ENCODE measurements at regions not wholly inside any gene's neighbourhood (a gene's known extent, or its start where the extent isn't known, plus 50 kb on each side); places are given as distances from the start of the nearest gene placed in this dataset.

GRCh38 chr1:50329332-50329932 is 93.8 kb downstream of the DMRTA2 start:
- TF ChIP-seq CTCF (IDR thresholded peaks at IDR 0.05) (no peak), ZFX (IDR thresholded peaks at IDR 0.05; ENCODE audit: borderline replicate concordance) (no peak)
- no peak overlapping the region for H3K27ac ChIP-seq

- no peak overlapping the region for H3K27ac ChIP-seq
- TF ChIP-seq ZFX (IDR thresholded peaks at IDR 0.05; ENCODE audit: borderline replicate concordance) (no peak), CTCF (IDR thresholded peaks at IDR 0.05) (no peak)
Measured at GRCh38 chr1:50328552-50328951, 94.7 kb downstream of the DMRTA2 start.

- TF ChIP-seq CTCF (IDR thresholded peaks at IDR 0.05): no peak
- no peak for TF ChIP-seq ZFX (IDR thresholded peaks at IDR 0.05; ENCODE audit: borderline replicate concordance)
- no peak overlapping the region for H3K27ac ChIP-seq
Measured at GRCh38 chr1:50326026-50326425, 97.2 kb downstream of the DMRTA2 start.

- TF ChIP-seq CTCF (IDR thresholded peaks at IDR 0.05): no peak
- TF ChIP-seq ZFX (IDR thresholded peaks at IDR 0.05; ENCODE audit: borderline replicate concordance): no peak
- H3K27ac ChIP-seq: no peak overlapping the region
Measured at GRCh38 chr1:50322579-50322978, 100.7 kb downstream of the DMRTA2 start.

- no peak overlapping the region for H3K27ac ChIP-seq
- no peak for TF ChIP-seq CTCF (IDR thresholded peaks at IDR 0.05)
Measured at GRCh38 chr1:50318428-50318827, 104.8 kb downstream of the DMRTA2 start.

- H3K27ac ChIP-seq: no peak overlapping the region
- TF ChIP-seq CTCF (IDR thresholded peaks at IDR 0.05) (no peak), ZFX (IDR thresholded peaks at IDR 0.05; ENCODE audit: borderline replicate concordance) (no peak)
Measured at GRCh38 chr1:50308878-50309277, 114.4 kb downstream of the DMRTA2 start.

GRCh38 chr1:50305808-50306207 is 117.4 kb downstream of the DMRTA2 start:
- TF ChIP-seq CTCF (IDR thresholded peaks at IDR 0.05) (no peak), ZFX (IDR thresholded peaks at IDR 0.05; ENCODE audit: borderline replicate concordance) (no peak)
- no peak overlapping the region for H3K27ac ChIP-seq
